ENCODE measurements at regions not wholly inside any gene's neighbourhood (a gene's known extent, or its start where the extent isn't known, plus 50 kb on each side); places are given as distances from the start of the nearest gene placed in this dataset.
"Not testable (repeated sequence)": the region's sequence is repeated elsewhere in the genome, so short reads cannot be mapped to it uniquely, and the experiment has no call there.

DNA sequence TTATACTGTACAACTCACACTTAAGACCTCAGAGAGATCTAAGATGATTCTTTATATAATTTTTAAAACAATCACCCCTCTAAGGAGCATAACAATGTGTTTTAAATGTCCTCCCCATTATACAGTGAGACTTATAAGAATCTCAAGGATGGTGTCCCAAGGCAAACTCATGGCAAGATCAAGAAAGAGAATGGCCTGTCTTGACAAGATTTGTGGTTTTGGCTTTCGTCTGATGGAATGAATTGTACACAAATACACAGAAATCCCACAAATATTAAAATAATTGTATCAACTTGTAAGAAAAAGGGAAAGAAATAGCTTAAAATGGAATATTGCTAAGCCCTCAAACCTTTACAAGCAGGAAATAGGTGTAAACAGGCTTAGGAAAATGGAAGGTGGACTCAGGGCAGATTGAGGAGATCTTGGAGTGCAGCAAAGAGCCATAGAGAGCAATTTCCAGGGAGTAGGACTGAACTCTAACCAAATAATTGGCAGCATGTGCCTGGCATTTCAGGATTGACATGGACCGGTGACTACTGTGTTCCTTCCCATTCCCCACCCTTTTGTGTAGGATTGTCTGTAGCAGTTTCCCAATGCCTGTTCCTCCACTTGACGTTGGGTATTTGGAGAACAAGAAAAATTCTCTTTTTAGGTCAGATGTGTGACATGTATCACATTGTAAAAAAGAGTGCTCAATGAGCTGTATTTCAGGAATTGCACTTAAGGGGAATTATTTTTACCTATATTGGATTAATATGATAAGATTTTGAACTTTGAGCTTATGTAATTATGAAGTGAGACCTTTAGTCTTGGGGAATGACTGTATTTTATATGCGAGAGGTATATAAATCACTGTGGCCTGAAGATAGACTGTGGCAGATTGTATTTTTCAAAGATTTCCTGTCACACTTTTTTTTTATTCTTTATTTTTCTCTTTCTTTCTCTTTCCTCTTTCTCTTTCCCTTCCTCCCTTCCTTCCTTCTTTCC lies 317.8 kb upstream of the SLITRK3 start:
- no peak for DNase-seq

DNA sequence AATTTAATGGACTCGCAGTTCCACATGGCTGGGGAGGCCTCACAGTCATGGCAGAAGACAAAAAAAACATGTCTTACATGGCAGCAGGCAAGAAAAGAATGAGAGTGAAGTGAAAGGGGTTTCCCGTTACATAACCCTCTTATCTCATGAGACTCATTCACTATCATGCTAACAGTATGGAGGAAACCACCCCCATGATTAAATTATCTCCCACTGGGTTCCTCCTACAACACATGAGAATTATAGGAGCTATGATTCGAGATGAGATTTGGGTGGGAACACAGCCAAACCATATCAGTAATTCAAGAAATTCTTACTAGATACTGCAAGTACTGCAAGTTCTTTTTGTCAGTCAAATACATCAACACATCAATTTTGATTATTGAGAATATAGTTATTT lies 311.4 kb upstream of the SLITRK3 start:
- no peak for DNase-seq

- DNase-seq = no peak
Observed at GRCh38 chr3:165507060-165507459, 310.9 kb upstream of the SLITRK3 start.

DNA sequence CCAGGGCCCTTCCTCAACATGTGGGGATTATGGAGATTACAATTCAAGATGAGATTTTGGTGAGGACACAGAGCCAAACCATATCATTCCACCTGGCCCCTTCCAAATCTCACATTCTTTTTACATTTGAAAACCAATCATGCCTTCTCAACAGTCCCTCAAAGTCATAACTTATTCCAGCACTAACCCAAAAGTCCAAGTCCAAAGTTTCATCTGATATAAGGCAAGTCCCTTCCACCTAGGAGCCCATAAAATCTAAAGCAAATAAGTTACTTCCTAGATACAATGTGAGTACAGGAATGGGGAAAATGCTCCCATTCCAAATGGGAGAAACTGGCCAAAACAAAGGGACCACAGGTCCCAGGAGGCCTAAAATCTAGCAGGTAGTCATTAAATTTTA lies 309.5 kb upstream of the SLITRK3 start:
- DNase-seq = no peak

GRCh38 chr3:165504554-165504953 lies 308.4 kb upstream of the SLITRK3 start:
- no peak for DNase-seq

GRCh38 chr3:165503825-165504224 lies 307.6 kb upstream of the SLITRK3 start:
- no peak for DNase-seq

GRCh38 chr3:165503346-165503745 lies 307.2 kb upstream of the SLITRK3 start:
- no peak for DNase-seq

DNA sequence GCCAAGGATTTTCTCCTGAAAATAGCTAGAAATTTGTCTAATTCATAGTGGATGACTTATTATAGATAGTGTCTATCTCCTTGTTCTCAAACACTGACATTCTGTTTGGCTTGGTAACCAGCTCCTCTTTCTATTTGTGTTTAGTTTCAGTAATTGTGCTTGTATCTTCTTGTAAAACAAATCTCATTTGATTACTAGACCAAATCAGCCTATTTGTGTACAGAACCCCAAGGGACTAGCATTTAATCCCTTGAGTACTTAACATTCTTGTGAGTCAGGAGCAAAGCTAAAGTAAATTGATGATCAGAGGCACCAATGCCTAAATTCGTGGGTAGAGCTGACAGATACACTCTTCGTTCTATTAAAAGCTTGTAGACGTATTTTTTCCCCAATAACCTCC lies 306.5 kb upstream of the SLITRK3 start:
- DNase-seq = no peak

DNA sequence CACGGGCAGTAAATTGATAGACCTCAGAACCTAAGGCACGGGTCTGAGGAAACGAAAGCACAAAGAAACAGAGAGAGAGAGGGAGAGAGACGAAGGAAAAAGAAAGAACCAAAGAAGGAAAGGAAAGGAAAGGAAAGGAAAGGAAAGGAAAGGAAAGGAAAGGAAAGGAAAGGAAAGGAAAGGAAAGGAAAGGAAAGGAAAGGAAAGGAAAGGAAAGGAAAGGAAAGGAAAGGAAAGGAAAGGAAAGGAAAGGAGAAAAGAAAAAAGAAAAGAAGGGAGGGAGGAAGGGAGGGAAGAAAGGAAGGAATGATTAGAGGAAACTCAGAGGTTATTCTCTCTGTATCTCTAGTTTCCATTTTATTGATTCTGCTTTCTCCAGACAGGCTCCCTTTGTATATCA lies 302.6 kb upstream of the SLITRK3 start:
- DNase-seq = not testable (repeated sequence)

- no peak for DNase-seq
Observed at GRCh38 chr3:165491487-165491886, 295.3 kb upstream of the SLITRK3 start.

- DNase-seq = no peak
Observed at GRCh38 chr3:165476399-165477060, 280.3 kb upstream of the SLITRK3 start.

DNA sequence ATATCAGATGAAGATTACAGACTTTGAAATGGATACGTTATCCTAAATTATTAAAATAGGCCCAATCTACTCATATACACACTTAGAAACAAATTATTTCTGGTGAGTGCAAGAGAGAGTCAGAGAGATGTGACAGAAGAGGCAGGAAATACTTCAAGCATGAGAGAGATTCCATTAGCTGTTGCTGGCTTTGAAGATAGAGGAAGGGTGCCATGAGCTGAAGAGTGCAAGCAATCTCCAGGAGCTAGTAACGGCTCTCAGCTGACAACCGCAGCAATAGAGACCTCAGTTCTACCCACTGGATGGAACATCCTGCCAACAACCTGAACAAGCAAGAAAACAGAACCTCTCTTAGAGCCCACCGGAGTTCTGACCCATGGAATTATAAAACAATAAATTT lies 270.7 kb upstream of the SLITRK3 start:
- DNase-seq = no peak

GRCh38 chr3:165464736-165465135 lies 268.6 kb upstream of the SLITRK3 start:
- no peak for DNase-seq

DNA sequence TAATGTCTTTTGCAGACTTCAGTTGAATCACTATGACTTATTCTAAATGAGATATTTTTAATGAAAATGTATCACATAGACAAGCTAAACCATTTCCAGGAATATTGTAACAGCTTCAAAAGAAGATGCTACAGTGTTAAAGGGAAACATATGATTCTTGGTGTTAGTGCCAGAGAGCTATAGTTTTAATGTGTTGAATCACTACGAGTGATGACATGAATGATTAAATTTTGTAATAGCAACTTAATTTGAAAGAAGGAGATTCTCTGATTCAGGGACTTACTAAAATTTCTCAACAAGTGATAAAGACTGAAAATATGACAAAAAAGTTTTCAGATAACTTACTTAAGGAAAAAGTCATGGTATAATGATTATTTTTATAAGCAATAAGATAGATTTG lies 267.3 kb upstream of the SLITRK3 start:
- no peak for DNase-seq

GRCh38 chr3:165462636-165463334 lies 266.6 kb upstream of the SLITRK3 start:
- no peak for DNase-seq

DNA sequence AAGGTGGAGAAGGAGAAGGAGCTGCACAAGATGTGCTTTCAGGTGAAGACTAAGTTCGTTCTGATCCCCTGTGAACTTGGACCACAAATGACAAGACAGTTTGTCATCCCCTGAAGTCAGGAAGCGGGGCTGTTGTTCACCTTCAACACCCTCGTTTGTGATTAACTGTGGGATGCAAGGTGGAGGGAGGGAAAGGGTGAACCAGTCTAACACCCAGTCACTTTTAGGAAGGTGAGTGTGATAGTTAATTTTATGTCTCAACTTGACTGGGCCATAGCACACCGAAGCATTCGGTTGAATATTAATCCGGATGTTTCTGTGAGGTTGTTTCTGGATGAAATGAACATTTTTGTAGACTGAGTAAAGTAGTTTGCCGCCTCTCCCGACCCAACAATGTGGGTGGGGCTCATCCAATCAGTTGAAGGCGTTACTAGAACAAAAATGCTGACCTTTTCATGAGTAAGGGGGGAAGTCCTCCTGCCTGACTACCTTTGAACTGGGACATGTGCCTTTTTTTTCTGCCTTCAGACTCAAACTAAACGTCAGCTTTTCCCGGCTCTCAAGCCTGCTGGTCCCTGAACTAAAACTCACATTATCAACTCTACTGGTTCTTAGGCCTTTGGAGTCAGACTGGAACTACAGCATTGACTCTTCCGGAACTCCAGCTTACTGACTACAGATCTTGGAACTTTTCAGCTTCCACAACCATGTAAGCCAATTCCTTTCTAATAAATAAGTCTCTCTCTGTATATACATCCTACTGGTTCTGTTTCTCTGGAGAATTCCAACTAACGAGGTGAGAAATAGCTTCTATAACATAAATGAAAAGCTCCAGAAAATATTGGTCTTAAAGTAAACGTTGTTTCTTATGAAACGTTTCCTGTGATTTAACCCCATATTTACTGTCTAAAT lies 264.0 kb upstream of the SLITRK3 start:
- DNase-seq = no peak

DNA sequence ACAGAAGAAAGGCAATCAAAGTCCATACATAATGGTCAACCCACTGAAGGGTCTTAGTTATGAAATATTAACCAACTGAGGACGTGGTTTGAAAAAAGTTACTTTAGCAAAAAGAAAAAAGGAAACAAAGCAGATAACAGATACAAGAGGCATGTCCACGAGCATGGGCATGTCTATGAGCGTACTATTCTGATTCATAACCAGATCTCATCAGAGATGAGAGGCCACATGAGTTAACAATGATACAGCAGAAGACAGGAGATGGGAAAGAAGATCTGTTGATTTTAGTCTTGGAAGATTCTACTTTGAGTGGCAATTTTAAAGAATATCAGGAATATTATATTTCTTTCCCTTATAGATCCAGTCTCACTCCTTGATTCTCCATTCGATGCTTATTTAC lies 262.9 kb upstream of the SLITRK3 start:
- no peak for DNase-seq

GRCh38 chr3:165457096-165457495 lies 260.9 kb upstream of the SLITRK3 start:
- no peak for DNase-seq

DNA sequence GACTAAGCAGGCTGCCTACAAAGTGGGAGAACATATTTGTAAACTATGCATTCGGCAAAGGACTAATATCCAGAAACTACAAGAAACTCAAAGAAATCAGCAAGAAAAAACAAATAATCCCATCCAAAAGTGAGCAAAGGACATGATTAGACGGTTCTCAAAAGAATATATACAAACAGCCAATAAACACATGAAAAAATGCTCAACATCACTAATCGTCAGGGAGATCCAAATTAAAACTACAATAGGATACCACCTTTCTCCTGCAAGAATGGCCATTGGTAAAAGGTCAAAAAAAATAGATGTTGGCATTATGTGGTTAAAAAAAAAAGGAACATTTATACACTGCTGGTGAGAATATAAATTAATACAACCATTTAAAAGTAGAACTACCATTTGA lies 259.6 kb upstream of the SLITRK3 start:
- no peak for DNase-seq

DNA sequence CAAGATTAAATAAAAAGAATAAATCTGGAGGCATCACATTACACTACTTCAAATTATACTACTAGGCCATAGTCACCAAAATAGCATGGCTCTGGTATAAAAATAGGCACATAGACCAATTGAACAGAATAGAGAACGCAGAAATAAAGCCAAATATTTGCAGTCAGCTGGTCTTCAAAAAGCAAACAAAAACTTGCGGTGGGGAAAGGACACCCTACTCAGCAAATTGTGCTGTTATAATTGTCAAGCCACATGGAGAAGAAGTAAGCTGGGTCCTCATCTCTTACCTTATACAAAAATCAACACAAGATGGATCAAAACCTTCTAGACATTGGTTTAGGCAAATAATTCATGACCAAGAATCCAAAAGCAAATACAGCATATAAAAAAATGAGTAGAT lies 259.2 kb upstream of the SLITRK3 start:
- DNase-seq = no peak

- DNase-seq = no peak
Observed at GRCh38 chr3:165451371-165452070, 255.3 kb upstream of the SLITRK3 start.

- DNase-seq = no peak
Observed at GRCh38 chr3:165446555-165446954, 250.4 kb upstream of the SLITRK3 start.

All from kidney glomerular epithelial cell (primary cell).